ENCODE measurements at regions not wholly inside any gene's neighbourhood (a gene's known extent, or its start where the extent isn't known, plus 50 kb on each side); places are given as distances from the start of the nearest gene placed in this dataset.

- DNase-seq: no peak
Measured at GRCh38 chr7:31456646-31457368, 57.1 kb upstream of the ITPRID1 start.

DNA sequence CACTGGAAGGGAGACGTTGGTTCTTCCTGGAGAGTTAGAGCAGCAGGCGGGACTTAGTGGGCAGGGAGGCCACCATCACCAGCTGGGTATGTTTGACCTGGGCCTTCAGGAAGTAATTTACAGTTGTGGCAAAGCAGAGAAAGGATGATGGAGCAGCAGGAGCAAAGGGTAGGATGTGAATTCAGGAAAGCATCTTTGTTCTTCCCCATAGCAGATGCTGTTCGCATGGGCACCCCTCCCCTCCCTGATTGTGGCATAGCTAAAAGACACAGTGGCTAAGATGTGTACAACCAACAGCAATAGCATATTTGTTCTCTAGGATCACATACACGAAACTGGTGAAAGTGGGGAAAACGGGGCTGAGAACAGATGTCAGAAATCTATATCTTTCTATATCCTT, 56.3 kb upstream of the ITPRID1 start:
- DNase-seq: no peak

- DNase-seq: no peak
Measured at GRCh38 chr7:31458203-31458602, 55.7 kb upstream of the ITPRID1 start.

GRCh38 chr7:31462636-31463035, 51.3 kb upstream of the ITPRID1 start:
- DNase-seq: no peak
